ENCODE measurements at regions not wholly inside any gene's neighbourhood (a gene's known extent, or its start where the extent isn't known, plus 50 kb on each side); places are given as distances from the start of the nearest gene placed in this dataset.

- TF ChIP-seq ZNF217 (IDR thresholded peaks at IDR 0.05) = no peak
- no peak for TF ChIP-seq ZNF274 (IDR thresholded peaks at IDR 0.05; ENCODE audit: insufficient read depth, insufficient read length)
- no peak for TF ChIP-seq ZSCAN29 (IDR thresholded peaks at IDR 0.05)
- TF ChIP-seq ATF2 (IDR thresholded peaks at IDR 0.05; ENCODE audit: low read length) = no peak
- TF ChIP-seq IKZF2 (IDR thresholded peaks at IDR 0.05) = no peak
- no peak for TF ChIP-seq EZH2 (IDR thresholded peaks at IDR 0.05; ENCODE audit: borderline replicate concordance, control insufficient read depth, low read depth, low read length)
- no peak for TF ChIP-seq POLR2AphosphoS5 (IDR thresholded peaks at IDR 0.05; ENCODE audit: low read length)
- TF ChIP-seq DPF2 (IDR thresholded peaks at IDR 0.05) = no peak
- TF ChIP-seq SIX5 (IDR thresholded peaks at IDR 0.05; ENCODE audit: low read depth, low read length, severe bottlenecking) = no peak
- no peak for TF ChIP-seq ZNF384 (IDR thresholded peaks at IDR 0.05; ENCODE audit: borderline replicate concordance, low read depth, low read length)
- TF ChIP-seq POLR2A (IDR thresholded peaks at IDR 0.05; ENCODE audit: low read depth, low read length) = no peak
- TF ChIP-seq CTCF (IDR thresholded peaks at IDR 0.05 in 2 of 3, conservative IDR thresholded peaks at IDR 0.05 in 1 of 3; ENCODE audit: control insufficient read depth in 2 of 3, extremely low read depth in 1 of 3, insufficient read depth in 1 of 3, low read depth in 3 of 3, low read length in 3 of 3) = no peak
- no peak for TF ChIP-seq KDM1A (IDR thresholded peaks at IDR 0.05; ENCODE audit: borderline replicate concordance)
- TF ChIP-seq CEBPB (IDR thresholded peaks at IDR 0.05; ENCODE audit: borderline replicate concordance in 1 of 2, low read depth in 2 of 2, low read length in 2 of 2) = no peak
These were observed 210.3 kb downstream of the INHBA start for GRCh38 chr7:41492603-41493002.

Data from GM12878 (cell line).